Nucleus accumbens (tissue), 56 donors: ENCODE measurements at regions not wholly inside any gene's neighbourhood (a gene's known extent, or its start where the extent isn't known, plus 50 kb on each side); places are given as distances from the start of the nearest gene placed in this dataset.

Source experiments
- DNase-seq, 56 donors: peaks; one replicate each; lab custom pipeline; 2025; lab: John Stamatoyannopoulos, UW

- DNase-seq = no peak
Observed at GRCh38 chr4:165666836-165667235, 206.2 kb upstream of the TLL1 start.

- DNase-seq = no peak
Observed at GRCh38 chr4:165667969-165668368, 205.1 kb upstream of the TLL1 start.

DNA sequence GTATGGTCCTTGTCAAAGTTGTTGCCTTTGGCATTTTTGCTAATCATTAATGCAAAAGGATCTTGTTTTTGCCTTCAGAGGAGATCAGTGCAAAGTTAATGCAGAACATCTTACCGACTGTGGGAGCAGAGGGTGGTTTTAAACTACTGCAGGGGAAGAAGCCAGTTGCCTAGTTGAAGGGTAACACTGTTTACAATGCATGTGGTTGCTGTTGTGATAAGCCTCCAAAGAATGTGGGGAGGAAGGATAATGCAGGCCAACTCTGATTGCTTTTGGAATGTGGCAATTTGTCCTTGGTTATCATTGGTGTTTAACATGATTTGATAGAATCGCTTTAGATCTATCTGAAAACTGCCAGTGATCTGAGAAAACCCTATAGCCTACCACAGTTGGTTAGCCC is 204.3 kb upstream of the TLL1 start:
- DNase-seq = no peak

GRCh38 chr4:165677081-165677480 is 196.0 kb upstream of the TLL1 start:
- DNase-seq = no peak

GRCh38 chr4:165678236-165678935 is 194.7 kb upstream of the TLL1 start:
- DNase-seq = no peak

DNA sequence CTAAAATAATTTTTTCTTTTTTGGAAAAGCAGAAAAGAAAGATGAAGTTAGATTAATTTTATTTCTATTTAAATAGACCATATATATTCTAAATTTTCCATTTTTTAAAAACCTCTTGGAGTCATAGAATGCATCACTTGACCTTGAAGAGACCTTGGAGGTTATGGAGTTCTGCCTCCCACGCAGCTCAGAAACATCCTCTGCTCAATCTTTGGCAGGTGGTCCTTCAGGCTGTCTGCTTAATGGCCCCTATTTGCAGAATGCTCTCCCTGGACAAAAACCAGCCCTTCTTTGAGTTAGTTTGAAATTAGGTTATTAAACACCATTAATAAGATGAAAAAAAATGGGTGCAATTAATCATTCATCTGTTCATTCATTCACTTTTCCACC is 194.1 kb upstream of the TLL1 start:
- no peak for DNase-seq

- no peak for DNase-seq
Observed at GRCh38 chr4:165680821-165681220, 192.2 kb upstream of the TLL1 start.

DNA sequence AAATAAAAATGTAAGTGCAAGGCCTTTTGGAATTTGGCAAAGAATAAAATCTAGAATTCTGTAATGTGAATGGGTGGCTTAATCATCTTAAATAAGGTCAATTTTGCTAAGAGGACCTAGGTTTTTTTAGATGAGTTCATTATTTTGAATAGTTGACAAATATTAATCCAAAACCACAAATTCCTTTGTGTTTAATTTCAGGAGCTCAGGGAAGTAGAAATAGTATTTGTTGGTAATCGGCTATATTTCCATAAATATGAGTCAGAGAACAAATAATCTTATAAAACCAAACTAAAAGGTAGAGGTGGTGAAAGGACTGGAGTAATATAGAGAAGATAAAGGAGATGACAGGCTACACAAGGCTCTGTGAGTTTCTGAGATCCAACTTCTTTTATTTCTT is 190.4 kb upstream of the TLL1 start:
- no peak for DNase-seq

GRCh38 chr4:165684177-165684805 is 188.7 kb upstream of the TLL1 start:
- no peak for DNase-seq

DNA sequence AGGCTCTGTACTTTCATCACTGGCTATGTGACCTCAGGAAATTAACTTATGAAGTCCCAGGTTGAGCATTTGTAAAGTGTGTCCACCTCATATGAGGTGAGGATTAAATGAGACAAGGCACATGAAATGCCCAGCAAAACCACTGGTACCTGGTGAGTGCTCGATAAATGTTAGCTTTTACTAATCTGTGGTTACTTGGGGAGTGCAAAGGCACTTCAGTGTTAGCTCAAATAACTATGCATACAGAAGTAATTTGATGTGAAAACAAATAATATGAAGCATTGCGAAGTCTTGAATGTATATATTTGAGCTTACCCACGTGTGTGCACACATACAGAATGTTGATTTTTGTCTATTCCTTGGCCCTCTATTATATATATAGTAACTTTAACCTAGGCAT is 186.3 kb upstream of the TLL1 start:
- DNase-seq = no peak

GRCh38 chr4:165689159-165689558 is 183.9 kb upstream of the TLL1 start:
- no peak for DNase-seq

DNA sequence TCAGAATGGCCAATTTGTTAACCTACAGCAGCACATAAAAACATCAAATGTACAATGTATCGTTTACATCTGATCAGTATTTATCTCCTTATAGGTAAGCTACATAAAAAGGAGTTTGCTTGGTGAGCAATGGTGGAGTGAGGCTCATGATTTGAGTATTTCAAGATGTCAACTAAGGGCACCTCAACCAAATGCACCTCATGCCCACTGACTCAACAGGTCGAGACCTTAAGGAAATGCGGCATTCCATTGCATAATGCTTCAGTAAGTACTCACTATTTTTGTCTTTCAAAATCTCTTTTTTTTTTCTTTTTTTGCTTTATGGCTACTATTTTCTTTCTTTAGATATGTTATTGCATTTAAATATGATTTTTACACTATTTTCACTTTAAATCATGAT is 181.0 kb upstream of the TLL1 start:
- no peak for DNase-seq

GRCh38 chr4:165698272-165698671 is 174.8 kb upstream of the TLL1 start:
- no peak for DNase-seq

GRCh38 chr4:165699055-165699454 is 174.0 kb upstream of the TLL1 start:
- DNase-seq = no peak

DNA sequence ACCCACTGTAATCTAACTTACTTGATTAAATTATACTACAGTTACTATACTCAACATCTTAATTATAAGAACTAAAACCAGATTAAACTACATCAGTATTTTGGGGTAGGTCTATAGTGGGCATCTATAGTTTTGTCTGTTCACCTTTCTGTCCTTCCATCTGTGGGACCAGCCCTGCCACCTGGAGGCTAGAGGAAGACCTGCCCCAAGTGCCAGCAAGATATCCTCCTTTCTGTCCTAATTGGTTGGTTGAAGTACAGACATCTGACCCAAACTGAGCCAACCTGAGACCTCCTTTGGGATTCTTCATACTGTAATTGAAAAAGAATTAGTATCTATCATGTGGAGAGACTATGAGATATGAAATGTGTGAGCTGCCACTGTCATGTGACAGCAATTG is 172.2 kb upstream of the TLL1 start:
- DNase-seq = no peak

DNA sequence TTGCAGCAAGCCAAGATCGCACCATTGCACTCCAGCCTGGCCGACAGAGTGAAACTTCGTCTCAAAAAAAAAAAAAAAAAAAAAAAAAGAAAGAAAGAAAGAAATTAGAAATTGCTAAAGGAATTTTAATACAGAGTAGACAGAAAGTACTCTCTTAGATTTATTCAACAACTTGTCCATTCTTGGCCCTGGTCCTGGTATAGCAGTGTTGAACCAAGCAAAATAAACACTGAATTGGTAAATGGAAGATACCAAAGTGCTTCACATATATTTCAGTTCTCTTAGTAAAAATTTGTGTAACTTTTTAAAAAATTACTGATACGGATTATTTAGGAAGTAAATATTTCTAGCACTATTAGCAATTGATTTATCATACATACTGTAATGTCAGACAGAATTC is 165.9 kb upstream of the TLL1 start:
- no peak for DNase-seq

DNA sequence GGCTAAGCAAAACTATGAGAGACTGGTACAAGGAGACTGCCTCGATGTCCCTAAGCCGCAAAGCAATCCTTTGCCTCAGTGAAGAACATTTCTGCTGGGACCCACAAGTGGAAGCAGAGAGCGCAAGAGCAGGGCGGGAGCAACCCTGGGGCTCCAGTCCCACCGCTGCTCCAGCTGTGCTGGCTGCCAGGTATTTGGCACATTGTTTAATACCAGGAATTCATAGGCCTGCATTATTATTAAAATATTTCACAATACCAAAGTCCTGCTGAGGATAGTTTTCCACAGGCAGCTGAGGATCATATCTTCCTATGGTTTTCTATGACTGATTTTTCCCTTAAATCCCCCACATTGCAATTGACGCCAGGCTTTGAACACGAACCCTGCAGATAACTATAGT is 163.5 kb upstream of the TLL1 start:
- DNase-seq = peak in 1 of 56 donors; percentile 0

GRCh38 chr4:165709973-165710526 is 163.0 kb upstream of the TLL1 start:
- DNase-seq = no peak

DNA sequence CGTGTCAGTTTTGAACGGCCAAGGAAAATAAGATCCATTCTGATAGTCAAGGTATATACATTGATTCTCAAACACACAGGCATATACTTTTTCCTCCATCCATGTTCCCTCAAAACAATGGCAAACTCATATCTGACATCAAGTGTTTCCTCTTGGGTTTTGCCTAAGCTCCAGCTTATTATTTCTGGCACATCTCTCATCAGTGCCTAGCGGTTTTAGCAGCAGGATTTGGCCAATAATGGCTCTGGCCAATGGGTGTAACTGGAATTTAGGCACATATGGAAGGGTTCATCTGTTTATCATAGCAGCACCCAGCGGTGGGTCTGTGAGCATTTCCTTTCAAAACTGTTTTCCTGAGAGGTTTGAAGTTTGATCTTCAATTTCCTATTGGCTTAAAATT is 161.6 kb upstream of the TLL1 start:
- no peak for DNase-seq

GRCh38 chr4:165711912-165712311 is 161.1 kb upstream of the TLL1 start:
- DNase-seq = no peak

GRCh38 chr4:165714650-165715049 is 158.4 kb upstream of the TLL1 start:
- DNase-seq = no peak

DNA sequence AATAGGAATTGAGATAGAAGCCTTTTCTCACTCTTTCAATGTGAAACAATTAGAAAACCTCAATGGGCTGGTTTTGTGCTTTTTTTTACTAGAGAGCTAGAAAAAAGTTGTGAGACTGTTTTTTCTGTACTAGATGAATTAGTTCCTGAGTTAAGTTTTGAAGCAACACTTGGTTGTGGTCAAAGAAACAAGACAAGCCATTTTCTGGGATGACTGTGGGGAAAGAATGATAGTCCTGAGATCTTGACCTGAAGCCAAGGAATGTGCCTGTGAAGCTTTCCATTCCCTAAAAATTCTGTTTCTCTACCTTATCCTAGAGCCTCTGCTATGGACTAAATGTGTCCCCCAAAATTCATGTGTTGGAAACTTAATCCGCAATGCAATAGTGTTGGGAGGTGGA is 157.8 kb upstream of the TLL1 start:
- DNase-seq = no peak
